ENCODE measurements at regions not wholly inside any gene's neighbourhood (a gene's known extent, or its start where the extent isn't known, plus 50 kb on each side); places are given as distances from the start of the nearest gene placed in this dataset.
"Not testable (repeated sequence)": the region's sequence is repeated elsewhere in the genome, so short reads cannot be mapped to it uniquely, and the experiment has no call there.

- no peak for DNase-seq (ENCODE audit: low read depth)
- TF ChIP-seq CTCF (conservative IDR thresholded peaks at IDR 0.05; ENCODE audit: low read depth, low read length) = no peak
- no peak overlapping the region for H3K4me3 ChIP-seq (ENCODE audit: low read depth, low read length)
Observed at GRCh38 chr4:97081951-97082350, 1061.3 kb downstream of the STPG2 start.

- not testable (repeated sequence) for DNase-seq (ENCODE audit: low read depth); H3K4me3 ChIP-seq (ENCODE audit: low read depth, low read length)
Observed at GRCh38 chr4:97097036-97097435, 1046.2 kb downstream of the STPG2 start.

GRCh38 chr4:97101171-97101570, 1042.1 kb downstream of the STPG2 start:
- not testable (repeated sequence) for H3K4me3 ChIP-seq (ENCODE audit: low read depth, low read length); DNase-seq (ENCODE audit: low read depth)

- no peak overlapping the region for H3K4me3 ChIP-seq (ENCODE audit: low read depth, low read length)
- no peak for DNase-seq (ENCODE audit: low read depth)
- no peak for TF ChIP-seq CTCF (conservative IDR thresholded peaks at IDR 0.05; ENCODE audit: low read depth, low read length)
Observed at GRCh38 chr4:97103252-97103651, 1040.0 kb downstream of the STPG2 start.

- no peak for DNase-seq (ENCODE audit: low read depth)
- no peak for TF ChIP-seq CTCF (conservative IDR thresholded peaks at IDR 0.05; ENCODE audit: low read depth, low read length)
- H3K4me3 ChIP-seq (ENCODE audit: low read depth, low read length) = no peak overlapping the region
Observed at GRCh38 chr4:97104006-97104405, 1039.3 kb downstream of the STPG2 start.

GRCh38 chr4:97104666-97105065, 1038.6 kb downstream of the STPG2 start:
- TF ChIP-seq CTCF (conservative IDR thresholded peaks at IDR 0.05; ENCODE audit: low read depth, low read length) = no peak
- H3K4me3 ChIP-seq (ENCODE audit: low read depth, low read length) = no peak overlapping the region
- no peak for DNase-seq (ENCODE audit: low read depth)

- no peak for DNase-seq (ENCODE audit: low read depth)
- TF ChIP-seq CTCF (conservative IDR thresholded peaks at IDR 0.05; ENCODE audit: low read depth, low read length) = no peak
- H3K4me3 ChIP-seq (ENCODE audit: low read depth, low read length) = no peak overlapping the region
Observed at GRCh38 chr4:97105347-97106099, 1037.8 kb downstream of the STPG2 start.

GRCh38 chr4:97106161-97106560, 1037.1 kb downstream of the STPG2 start:
- H3K4me3 ChIP-seq (ENCODE audit: low read depth, low read length) = no peak overlapping the region
- no peak for TF ChIP-seq CTCF (conservative IDR thresholded peaks at IDR 0.05; ENCODE audit: low read depth, low read length)
- no peak for DNase-seq (ENCODE audit: low read depth)
